SK-N-SH (cell line): ENCODE measurements at regions not wholly inside any gene's neighbourhood (a gene's known extent, or its start where the extent isn't known, plus 50 kb on each side); places are given as distances from the start of the nearest gene placed in this dataset.

Experiments used
- EP300 ChIP-seq, 2 experiments: IDR thresholded peaks; 2 replicates each; pipeline versions ENCODE4 v1.4.0 to v1.6.1; 2012; ENCODE audit warnings: borderline replicate concordance in 1 of 2, low read depth in 1 of 2, low read length in 1 of 2
- EZH2phosphoT487 ChIP-seq: fragments of 200-600 bp; sonication (generic); IDR thresholded peaks from 2 replicates; pipeline ENCODE4 v1.6.1; 2017; ENCODE audit warnings: low read depth, mixed run types, mild to moderate bottlenecking, antibody characterized with exemption, moderate library complexity, borderline replicate concordance
- MXI1 ChIP-seq: IDR thresholded peaks from 2 replicates; pipeline ENCODE4 v1.6.1; 2012; ENCODE audit warnings: mild to moderate bottlenecking, low read depth, low read length, improper control_type of control experiment
- POLR2AphosphoS5 ChIP-seq: IDR thresholded peaks from 2 replicates; pipeline ENCODE4 v1.6.1; 2012; ENCODE audit warnings: low read depth, low read length
- RCOR1 ChIP-seq: fragments of 150-350 bp; IDR thresholded peaks from 2 replicates; pipeline ENCODE4 v1.6.1; 2017; ENCODE audit warnings: antibody characterized with exemption, low read length
- SIN3A ChIP-seq: IDR thresholded peaks from 2 replicates; pipeline ENCODE4 v1.6.1; 2012; ENCODE audit warnings: low read depth, mild to moderate bottlenecking, low read length, moderate library complexity, borderline replicate concordance
- SMC3 ChIP-seq: IDR thresholded peaks from 2 replicates; pipeline ENCODE4 v1.6.1; 2012; ENCODE audit warnings: low read depth, low read length, improper control_type of control experiment
- TF ChIP-seq, protein P1 (sequence below): fragments of 200-600 bp; sonication (generic); IDR thresholded peaks from 2 replicates; pipeline ENCODE4 v1.6.1; 2017; ENCODE audit warnings: antibody characterized with exemption, mild to moderate bottlenecking, moderate library complexity
- TF ChIP-seq, protein P2 (sequence below): IDR thresholded peaks from 2 replicates; pipeline ENCODE4 v1.4.0; 2012; ENCODE audit warnings: low read depth, borderline replicate concordance

DNA sequence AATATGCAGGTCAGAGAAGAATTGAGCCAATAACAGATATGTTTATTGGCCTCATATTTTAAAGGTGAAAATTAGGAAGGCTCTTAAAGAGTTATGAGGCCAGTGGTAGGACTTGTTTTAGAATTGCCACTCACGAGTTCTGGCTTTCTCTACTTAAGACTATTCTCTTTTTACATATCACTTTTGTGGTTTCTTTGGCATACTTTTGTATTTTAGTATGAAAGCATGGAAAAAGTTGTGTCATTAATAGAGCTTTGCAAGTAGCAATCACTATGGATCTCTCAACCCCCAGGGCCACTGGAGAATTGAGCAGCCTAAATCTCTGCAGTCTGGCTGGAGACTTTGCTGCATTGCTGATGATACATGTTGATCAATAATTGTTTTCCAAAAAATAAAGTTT is 64.6 kb upstream of the SOX21 start:
- TF ChIP-seq SMC3, result no peak
- TF ChIP-seq, protein P1, sequence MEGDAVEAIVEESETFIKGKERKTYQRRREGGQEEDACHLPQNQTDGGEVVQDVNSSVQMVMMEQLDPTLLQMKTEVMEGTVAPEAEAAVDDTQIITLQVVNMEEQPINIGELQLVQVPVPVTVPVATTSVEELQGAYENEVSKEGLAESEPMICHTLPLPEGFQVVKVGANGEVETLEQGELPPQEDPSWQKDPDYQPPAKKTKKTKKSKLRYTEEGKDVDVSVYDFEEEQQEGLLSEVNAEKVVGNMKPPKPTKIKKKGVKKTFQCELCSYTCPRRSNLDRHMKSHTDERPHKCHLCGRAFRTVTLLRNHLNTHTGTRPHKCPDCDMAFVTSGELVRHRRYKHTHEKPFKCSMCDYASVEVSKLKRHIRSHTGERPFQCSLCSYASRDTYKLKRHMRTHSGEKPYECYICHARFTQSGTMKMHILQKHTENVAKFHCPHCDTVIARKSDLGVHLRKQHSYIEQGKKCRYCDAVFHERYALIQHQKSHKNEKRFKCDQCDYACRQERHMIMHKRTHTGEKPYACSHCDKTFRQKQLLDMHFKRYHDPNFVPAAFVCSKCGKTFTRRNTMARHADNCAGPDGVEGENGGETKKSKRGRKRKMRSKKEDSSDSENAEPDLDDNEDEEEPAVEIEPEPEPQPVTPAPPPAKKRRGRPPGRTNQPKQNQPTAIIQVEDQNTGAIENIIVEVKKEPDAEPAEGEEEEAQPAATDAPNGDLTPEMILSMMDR, result no peak
- TF ChIP-seq SIN3A, result no peak
- TF ChIP-seq POLR2AphosphoS5, result no peak
- TF ChIP-seq EZH2phosphoT487, result no peak
- no peak for TF ChIP-seq MXI1
- no peak for TF ChIP-seq EP300 (IDR thresholded peaks at IDR 0.05; ENCODE audit: borderline replicate concordance in 1 of 2, low read depth in 1 of 2, low read length in 1 of 2)
- no peak for TF ChIP-seq RCOR1
- TF ChIP-seq, protein P2, sequence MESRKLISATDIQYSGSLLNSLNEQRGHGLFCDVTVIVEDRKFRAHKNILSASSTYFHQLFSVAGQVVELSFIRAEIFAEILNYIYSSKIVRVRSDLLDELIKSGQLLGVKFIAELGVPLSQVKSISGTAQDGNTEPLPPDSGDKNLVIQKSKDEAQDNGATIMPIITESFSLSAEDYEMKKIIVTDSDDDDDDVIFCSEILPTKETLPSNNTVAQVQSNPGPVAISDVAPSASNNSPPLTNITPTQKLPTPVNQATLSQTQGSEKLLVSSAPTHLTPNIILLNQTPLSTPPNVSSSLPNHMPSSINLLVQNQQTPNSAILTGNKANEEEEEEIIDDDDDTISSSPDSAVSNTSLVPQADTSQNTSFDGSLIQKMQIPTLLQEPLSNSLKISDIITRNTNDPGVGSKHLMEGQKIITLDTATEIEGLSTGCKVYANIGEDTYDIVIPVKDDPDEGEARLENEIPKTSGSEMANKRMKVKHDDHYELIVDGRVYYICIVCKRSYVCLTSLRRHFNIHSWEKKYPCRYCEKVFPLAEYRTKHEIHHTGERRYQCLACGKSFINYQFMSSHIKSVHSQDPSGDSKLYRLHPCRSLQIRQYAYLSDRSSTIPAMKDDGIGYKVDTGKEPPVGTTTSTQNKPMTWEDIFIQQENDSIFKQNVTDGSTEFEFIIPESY, result no peak
